HUDEP-2 (cell line): ENCODE measurements at regions not wholly inside any gene's neighbourhood (a gene's known extent, or its start where the extent isn't known, plus 50 kb on each side); places are given as distances from the start of the nearest gene placed in this dataset.
A peak's percentile ranks its signal among the peaks of the same experiment; 100 is the strongest.
"Not testable (repeated sequence)": the region's sequence is repeated elsewhere in the genome, so short reads cannot be mapped to it uniquely, and the experiment has no call there.

Experiments
- DNase-seq, 76 experiments: peaks; one replicate each; lab custom pipeline; 2025; ENCODE audit not compliant: unreplicated experiment in 76 of 76; lab: John Stamatoyannopoulos, UW

GRCh38 chr7:97928844-97929243, 56.6 kb upstream of the ASNS start:
- not testable (repeated sequence) for DNase-seq

DNA sequence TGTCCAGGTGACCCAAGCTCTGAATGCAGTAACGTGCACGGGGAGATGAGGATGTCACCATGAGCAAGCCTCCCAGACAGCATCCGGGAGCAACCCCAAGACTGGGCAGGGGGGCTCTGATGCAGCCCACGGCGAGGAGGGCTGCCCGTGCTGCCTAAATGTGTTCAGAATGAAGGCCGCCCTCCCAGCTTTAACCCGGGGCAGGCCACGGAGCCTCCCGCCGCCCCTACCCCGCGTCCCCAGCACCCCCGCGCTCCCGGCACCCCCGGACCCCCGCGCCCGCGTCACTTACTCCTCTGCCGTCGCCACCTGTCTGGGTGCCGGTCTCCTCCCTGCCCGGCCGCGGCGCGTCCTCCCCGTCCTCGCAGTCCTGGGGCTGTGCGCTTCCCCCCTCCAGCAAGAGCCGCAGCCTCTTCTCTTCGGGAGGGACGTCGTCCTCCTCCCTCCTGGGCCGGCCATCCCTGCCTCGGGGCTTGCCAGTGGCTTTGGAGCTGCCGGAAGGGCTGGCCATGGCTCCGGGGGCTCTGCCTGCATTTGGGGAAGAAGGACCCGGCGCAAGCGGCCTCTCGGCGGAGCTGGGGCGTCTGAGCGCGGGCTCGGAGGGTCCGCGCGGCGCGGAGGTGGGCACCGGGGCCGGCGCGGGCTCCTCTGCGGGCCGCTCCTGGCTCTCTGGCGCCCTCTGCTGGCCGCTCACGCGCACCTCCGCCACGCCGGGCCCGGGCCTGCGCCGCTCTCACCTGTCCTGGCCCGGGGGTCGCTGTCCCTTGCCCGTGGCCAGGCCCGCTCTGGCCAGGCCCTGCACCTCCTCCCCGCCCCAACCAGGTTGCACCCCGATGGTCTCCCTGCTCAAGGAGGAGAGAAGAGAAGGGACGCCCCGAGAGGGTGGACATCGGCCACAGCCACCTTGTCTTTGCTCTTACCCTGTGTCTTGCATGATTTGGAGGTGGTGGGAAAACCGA, 55.9 kb upstream of the ASNS start:
- DNase-seq, result peak in 30 of 76 experiments; percentile 2 to 50 (median 18)
